ENCODE measurements at regions not wholly inside any gene's neighbourhood (a gene's known extent, or its start where the extent isn't known, plus 50 kb on each side); places are given as distances from the start of the nearest gene placed in this dataset.

DNA sequence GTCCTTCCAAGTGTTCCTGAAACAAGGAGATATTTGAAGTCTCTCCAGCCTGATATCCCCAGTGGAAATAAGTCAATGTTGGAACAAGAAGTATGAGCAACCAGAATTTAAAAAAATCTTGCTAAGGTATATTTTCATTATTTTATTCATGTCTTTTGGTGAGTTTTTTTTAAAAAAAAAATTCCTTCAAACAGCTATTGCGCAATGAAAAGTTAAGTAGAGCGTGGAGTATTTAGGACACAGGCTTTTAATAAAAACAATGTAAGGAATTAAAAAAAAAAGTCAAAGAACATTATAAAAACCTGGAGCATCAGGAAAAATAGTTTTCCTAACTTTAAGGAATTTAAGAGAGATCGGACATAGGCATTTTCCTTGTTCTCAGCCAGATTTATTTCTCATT lies 940.4 kb downstream of the KCNJ2 start:
- in situ Hi-C loops (cut with HindIII; ENCODE audit: low sequenced_read_pairs), result no loop called here

DNA sequence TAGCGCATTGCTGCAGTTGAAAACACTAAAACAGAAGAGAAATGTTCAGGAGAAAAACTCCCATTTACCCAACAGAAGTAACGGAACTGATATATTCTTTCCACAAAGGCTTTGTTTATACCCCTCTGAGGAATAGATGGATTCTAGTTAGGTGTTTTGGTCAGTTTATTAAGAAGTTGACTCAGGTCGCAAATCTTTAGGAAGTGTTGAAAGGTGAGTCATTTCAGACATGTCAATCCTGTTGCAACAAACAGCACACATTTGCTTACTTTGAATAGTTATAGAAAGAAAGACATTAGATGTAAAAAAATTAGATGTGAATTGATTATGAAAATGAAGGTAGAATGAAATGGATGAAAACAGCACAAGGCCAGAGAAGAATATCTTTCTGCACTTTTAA lies 941.0 kb downstream of the KCNJ2 start:
- in situ Hi-C loops (cut with HindIII; ENCODE audit: low sequenced_read_pairs), result no loop called here

DNA sequence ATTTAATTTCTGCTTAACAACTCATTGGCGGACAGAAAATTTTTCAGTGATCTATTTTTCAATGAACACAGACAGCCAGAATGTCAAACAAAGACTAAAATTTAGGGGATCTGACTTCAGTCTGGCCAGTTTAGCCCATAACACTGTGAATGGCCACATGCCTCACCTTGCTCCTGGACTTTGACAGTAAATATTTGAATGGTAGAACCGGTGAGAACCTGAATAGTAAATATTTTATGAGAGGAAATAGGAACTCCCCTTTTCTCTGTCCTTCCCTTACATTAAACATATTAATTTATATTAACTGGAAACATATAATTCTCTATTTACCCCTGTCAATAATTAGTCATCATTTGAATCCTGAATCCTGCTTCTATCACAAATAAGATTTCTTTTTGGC lies 942.1 kb downstream of the KCNJ2 start:
- in situ Hi-C loops (cut with HindIII; ENCODE audit: low sequenced_read_pairs), result no loop called here

DNA sequence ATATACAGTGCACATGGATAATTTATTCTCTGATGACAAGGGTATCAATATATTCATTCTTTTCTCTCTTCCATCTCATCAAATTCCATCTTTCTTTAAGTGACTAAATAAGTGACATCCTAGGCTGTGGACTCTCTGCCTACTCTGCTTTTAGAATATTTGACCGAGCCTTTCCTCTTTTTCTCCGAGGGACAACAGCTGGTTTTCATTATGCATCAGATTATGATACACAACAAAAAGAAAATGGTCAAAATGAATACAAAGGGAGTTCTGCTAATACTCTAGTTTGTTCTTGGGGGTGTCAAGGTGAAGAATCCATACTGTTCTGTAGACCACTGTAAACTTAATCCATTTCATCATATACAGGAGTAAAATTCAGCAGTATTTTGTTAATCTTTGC lies 942.6 kb downstream of the KCNJ2 start:
- in situ Hi-C loops (cut with HindIII; ENCODE audit: low sequenced_read_pairs), result no loop called here

DNA sequence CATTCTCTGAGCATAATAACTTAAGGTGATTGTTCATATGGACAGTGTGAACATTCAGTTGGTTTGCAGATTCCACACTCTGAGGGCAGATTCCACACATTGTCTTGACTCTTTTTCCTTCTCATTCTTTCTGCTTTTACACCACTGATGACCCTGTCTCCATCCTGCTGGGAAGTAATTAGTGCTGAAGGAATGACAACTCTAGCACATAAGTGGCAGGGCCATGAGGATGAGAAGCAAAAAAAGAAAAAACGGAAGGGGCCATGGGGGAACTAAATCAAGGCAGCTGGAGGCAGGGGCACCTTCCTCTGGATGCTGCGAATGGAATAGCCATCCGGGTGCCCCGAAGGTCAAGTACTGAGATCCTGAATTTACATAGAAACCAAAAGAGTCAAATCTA lies 944.0 kb downstream of the KCNJ2 start:
- in situ Hi-C loops (cut with HindIII; ENCODE audit: low sequenced_read_pairs), result no loop called here

DNA sequence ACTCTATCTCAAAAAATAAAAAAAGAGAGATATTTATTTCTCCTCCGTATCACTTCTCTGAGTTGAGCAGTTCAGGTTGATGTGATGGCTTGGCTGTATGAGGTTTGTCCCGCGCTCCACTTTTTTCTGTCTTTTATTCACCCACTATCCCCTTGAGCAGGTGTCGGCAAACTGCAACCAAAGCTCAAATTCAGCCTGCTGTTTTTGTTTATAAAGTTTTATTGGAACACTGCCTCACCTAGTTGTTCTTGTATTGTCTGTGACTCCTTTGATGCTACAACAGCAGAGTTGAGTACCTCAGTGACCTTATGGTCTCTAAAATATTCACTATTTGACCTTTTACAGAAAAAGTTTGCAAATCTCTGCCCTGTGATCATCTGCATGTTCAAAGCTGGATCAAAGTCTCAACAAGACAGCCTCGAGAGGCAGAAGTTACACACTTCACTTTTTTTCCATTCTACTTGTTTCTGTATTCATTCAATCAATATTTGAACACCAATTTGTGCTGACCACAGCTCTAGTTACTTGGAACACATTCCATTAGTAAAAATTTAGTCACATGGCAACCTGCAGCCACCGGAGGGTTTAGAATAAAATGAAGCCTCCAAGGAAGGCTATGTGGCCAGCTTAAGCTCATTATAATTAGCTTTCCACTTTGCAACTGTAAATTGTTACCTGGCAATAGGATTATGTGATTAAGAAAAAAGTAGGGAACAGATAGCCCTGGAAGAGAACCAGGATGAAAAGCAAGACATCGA lies 945.8 kb downstream of the KCNJ2 start:
- in situ Hi-C loops (cut with HindIII; ENCODE audit: low sequenced_read_pairs), result no loop called here

DNA sequence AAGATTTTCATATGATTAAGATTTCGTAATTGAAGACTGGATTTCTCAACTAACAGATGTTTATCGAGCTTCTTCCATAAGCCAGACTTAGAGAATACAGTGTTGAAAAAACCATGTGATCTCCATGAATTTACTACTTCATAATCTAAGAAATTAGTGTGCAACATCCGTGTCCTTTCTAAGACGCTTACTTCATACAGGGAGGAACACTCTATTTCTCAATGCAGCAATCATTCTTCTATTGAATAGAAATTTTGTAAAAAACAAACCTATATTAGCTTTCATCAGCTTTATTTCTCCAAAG lies 946.3 kb downstream of the KCNJ2 start:
- in situ Hi-C loops (cut with HindIII; ENCODE audit: low sequenced_read_pairs), result no loop called here

DNA sequence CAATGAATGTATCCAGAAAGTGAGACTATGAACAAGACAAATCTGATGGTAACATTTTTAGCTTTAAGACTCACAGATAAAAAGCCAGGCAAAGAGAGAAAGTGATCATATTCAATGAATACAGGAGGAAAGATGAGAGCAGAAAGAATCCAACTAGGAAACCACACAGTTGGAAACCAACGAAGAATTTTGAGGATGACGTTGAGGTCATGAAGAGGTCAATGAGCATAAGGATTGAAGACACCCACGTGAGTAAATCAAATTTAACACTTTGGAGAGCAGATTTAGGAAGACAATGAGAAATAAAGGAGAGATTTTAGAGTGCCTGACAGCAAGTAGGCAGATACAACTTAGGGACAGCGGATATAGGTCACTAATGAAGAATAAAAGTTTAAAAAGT lies 948.1 kb downstream of the KCNJ2 start:
- in situ Hi-C loops (cut with HindIII; ENCODE audit: low sequenced_read_pairs), result no loop called here

DNA sequence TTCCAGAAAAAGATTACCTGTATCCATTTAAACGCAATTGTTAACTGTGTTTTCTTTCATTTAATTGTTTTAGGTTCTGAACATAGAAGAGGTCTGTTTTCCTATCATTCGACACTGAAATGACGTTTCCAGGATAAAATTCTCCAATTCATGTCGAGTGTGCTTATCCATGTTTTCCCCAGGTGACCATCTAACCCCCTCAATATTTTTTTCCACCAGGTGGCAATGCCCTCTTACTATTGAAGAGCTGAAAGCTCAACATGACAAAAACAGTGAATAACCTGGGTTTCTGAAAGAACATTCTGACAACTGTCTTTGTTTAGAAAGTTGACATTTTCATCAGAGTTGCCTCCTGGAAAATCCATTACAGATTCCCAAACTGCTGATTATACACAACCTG lies 948.7 kb downstream of the KCNJ2 start:
- in situ Hi-C loops (cut with HindIII; ENCODE audit: low sequenced_read_pairs), result no loop called here

DNA sequence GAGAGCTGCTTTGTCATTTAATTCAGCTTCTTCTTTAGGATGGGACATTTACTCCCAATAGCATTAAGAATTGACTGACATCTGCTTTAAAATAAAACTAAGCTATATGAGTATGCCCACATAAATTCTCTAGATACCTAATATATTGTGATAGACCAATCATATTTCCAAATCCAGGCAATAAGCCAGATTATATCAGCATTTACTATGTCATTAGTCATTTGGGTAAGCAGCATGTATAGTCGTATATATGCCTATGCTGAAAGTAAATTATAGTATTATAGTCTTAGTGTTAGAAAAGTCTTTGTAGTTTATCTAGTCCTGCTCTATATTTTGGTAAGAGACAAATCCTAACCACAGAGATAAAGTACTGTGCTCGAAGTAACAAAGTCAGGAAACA lies 958.1 kb downstream of the KCNJ2 start:
- in situ Hi-C loops (cut with HindIII; ENCODE audit: low sequenced_read_pairs), result no loop called here

DNA sequence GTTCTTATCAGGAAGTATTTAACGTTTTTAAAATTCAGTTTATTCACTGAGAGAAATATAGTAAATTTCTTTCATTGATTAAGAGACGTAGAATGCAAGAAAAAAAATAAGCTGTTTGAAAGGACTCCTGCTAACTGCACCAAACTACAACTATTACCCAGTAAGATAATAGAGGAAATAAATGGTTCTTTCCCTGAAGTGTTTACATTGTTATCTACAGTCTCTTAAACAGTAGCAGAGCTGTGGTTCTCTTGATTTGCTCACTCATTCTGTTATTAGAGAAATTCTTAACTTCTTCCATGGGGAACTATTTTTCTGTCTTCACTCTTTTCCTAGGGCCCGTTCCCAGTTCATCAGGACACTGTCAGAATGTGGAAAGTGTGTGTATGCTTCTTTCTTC lies 973.0 kb downstream of the KCNJ2 start:
- in situ Hi-C loops (cut with HindIII; ENCODE audit: low sequenced_read_pairs), result loop anchor here (5.0 kb wide), 1 partner anchor 75 kb away; no protein-coding TSS in a partner anchor

DNA sequence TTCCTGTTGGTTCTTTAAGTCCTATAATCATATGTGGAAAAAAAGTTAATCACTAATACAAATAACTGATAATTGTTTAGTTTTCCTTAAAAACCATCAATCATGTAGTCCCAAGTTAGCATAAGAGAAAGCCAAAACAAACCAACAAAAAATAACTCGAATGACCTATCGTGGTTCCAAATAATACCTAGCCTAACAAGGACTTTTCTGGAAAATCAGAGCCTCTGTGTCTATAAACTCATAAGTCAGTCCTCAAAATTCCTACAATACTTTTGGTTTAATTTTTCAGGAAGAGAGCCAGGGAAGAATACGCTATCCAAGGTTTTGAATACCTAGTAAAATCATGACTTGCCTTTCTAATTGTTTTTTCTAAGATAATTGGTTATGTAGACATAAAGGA lies 975.3 kb upstream of the SOX9 start:
- in situ Hi-C loops (cut with HindIII; ENCODE audit: low sequenced_read_pairs), result no loop called here

DNA sequence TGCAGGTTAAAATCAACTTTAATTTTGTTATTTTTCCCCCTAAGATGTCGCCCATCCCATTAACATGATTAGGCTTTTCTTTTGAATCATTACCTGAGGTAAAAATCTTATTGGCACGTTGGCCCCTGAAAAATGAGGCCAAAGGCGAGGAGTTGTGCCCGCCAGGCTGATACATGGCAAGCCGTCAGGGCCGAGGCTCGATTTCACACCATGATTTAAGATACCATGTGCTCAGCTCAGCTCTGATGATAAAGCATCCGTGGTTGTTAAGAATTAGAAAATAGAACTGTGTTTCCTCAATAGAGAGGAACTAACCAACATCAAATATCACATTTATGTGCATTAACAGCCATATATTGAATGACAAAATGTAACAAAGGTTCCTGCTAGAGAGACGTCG lies 972.9 kb upstream of the SOX9 start:
- in situ Hi-C loops (cut with HindIII; ENCODE audit: low sequenced_read_pairs), result no loop called here

DNA sequence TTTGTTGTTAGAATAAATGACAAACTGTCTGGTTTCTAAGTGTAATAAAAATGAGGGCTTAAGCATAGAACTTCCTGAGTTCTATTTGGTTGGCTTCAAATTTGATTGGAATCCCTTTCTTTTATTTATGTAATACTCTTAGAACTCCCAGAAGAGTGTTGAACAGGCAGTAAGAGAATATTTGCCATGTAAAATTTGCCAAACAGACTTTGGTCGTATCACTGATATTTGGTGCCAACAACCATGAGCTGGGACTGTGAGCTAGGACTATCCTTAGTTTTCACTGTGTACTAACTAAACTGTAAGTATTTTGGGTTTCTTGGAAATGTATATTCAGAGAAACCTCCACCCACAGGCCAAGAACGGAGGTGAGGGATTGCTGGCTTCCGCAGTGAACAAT lies 971.2 kb upstream of the SOX9 start:
- in situ Hi-C loops (cut with HindIII; ENCODE audit: low sequenced_read_pairs), result no loop called here

DNA sequence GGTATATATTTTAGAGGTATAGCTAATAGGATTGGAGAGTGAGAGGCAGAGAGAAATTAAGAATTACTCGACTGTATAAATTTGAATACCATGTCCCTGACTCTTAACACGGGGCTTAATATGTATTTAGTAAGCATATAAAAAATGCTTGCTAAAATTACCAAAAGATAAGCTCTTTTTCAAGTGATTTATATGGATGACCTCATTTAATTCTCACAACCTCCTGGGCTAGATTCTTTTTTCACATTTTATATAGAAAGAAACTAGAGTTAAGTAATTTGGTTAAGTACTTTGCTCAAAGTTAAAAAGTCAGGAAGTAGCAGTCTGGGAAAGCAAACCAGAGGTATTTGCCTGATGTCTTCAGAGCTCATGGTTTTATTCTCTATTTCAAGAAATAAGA lies 963.5 kb upstream of the SOX9 start:
- in situ Hi-C loops (cut with HindIII; ENCODE audit: low sequenced_read_pairs), result no loop called here

DNA sequence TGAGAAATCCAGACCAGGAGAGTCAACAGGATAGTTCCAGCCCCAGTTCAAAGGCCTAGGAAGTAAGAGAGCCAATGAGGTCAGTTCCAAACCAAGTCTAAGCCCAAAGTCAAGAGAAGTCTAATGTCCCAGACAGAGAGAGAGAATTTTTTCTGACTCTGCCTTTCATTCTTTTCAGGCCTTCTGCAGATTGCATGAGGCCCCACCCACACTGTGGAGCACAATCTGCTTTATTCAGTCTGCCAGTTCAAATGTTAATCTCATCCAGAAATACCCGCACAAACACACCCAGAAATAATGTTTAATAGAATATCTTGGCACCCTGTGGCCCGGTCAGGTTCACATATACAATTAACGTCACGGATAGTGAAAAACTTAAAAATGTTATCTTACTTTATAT lies 962.4 kb upstream of the SOX9 start:
- in situ Hi-C loops (cut with HindIII; ENCODE audit: low sequenced_read_pairs), result no loop called here

DNA sequence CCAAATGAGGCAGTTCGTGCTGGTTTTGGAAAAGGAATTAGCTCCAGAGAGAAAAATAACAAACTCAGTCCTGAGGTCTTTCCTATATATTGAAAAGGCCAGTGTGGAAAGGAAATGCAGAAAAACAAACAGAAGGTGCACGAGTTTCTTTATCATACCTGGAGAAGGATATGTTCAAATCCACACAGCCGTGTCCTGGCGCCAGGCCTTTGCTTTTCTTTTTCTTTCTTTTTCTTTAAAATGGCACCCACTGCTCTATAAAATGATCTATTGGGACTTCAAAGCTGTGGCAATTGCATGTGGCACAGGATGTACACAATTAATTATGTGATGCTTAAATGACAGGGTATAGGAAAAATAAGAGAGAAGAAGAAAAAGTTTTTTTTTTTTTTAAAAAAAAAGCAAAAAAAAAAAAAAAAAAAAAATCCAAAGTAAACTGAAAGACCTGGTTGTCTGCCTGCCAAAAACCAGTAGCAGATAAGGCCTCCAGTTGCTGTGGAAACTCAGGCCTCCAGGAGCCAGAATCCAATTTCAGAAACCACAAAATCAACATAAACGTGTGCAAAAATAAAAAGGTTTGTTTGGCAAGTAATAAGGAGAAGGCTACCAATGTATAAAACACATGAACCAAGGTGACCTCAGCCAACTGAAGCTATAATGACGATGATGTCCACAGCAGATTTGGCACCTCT lies 957.6 kb upstream of the SOX9 start:
- in situ Hi-C loops (cut with HindIII; ENCODE audit: low sequenced_read_pairs), result no loop called here

DNA sequence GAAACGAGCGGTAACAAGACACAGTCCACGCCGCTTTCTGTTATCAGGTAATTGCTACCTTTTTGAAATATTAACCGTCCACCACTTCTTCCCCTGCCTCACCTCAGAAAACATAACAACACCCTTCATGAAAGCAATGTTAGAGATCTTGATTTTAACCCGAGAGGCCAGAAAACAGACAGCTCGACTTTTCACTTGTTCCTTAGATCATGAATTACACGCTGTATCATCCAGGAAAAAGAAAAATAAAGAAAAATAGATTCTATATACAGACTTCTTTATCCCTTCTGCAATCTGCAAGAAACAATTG lies 957.1 kb upstream of the SOX9 start:
- in situ Hi-C loops (cut with HindIII; ENCODE audit: low sequenced_read_pairs), result no loop called here

DNA sequence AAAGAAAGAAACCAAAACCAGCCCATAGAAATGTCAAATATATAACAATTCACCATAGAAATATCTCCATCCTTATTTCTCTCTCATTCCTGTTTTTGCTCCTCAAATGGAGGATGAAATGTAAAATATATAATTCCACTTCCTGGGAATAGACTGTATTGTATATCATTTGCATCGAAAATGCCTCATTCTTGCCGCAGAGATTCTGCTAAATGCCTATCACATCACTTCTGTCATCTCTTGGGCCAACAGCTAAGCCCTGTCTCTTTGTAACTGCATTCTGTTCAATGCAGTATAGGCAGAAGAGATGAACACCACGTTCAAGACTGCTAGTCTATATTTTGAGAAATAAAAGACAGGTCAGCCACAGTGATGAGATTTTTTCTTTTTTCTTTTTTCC lies 956.3 kb upstream of the SOX9 start:
- in situ Hi-C loops (cut with HindIII; ENCODE audit: low sequenced_read_pairs), result no loop called here

DNA sequence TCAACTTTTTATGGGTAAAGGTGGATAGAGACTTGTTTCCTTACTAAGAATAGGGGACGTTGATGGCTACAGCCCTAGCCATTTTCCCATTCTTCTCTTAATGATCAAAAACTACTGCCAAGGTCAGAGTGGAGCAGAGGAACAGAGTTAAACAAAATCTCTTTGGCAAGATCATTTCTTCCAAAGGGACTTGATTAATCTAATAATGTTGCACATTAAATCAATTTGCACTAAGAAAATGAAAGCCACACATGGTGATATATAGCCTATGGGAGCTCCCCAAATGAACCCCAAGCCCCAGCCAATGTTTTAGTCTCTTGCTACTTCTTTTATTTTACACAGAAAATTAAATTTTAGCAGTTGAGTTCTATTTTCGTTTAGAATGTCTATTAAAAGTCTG lies 954.5 kb upstream of the SOX9 start:
- in situ Hi-C loops (cut with HindIII; ENCODE audit: low sequenced_read_pairs), result no loop called here

DNA sequence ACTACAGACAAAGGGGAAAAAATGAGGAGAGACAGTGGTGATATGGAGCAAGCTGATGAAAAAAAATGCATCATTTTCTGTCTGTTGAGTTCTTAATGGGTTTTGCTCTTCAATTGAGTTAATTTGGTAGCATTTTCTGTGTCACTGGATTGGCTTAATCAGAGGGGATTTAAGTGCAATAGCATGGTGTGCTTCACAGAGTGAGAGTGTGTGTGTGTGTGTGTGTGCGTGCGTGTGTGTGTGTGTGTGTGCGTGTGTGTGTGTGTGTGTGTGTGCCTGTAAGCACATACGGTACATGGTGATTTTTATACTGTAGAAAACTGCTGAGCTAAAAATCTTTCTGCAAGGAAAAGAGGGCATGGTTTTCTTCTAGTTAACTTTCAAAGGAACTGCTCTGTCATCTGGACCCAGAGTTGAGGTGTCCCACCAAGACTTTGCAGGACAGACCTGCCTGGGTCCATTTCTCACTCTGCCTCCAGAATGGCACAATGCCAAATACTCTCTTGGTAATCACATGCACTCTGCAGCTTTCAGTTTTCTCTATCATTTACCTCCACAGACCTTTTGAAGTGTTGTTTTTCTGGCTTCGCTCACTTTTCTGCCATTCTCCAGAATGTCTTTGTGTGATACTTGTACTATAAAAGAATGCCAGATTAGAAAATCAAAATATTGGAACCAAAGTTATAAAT lies 952.6 kb upstream of the SOX9 start:
- in situ Hi-C loops (cut with HindIII; ENCODE audit: low sequenced_read_pairs), result no loop called here

DNA sequence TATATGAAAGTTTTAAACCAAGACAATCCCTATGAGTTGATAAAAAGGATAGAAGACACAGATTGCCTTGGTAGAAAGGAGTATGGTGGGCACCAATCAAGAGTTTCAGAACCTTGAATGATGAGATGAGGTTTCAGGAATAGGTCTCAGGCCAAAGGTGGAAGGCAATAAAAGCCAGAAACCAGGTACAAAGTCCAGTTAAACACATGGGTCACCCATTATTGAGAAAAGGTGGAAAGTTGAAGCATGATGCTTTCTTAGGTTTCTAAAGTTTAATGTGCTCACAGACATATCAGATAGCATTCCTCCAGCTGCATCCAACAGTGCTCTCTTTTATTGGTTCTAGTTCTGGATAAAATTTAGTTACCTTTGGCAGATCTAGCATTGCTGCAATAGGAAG lies 950.8 kb upstream of the SOX9 start:
- in situ Hi-C loops (cut with HindIII; ENCODE audit: low sequenced_read_pairs), result no loop called here

DNA sequence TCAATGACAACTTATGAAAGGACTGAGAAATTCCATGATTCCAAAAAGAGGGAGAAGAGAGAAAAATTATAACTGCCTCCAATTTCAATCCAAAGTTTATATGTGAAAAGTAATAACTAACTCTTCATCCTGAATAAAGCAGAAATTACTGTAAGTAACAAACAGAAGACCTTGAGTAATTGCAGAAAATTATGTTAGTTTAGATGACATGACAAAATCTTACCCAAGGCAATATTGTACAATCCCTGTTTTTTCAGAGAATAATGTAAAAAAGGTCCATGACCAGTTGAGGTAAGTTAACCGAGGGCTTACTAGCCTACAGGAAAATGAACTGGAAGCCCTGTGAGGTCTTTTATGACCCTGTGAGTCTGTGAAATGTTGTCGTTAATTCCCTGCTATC lies 949.5 kb upstream of the SOX9 start:
- in situ Hi-C loops (cut with HindIII; ENCODE audit: low sequenced_read_pairs), result no loop called here

Data from endothelial cell of hepatic sinusoid (primary cell).